ENCODE measurements at regions not wholly inside any gene's neighbourhood (a gene's known extent, or its start where the extent isn't known, plus 50 kb on each side); places are given as distances from the start of the nearest gene placed in this dataset.

DNA sequence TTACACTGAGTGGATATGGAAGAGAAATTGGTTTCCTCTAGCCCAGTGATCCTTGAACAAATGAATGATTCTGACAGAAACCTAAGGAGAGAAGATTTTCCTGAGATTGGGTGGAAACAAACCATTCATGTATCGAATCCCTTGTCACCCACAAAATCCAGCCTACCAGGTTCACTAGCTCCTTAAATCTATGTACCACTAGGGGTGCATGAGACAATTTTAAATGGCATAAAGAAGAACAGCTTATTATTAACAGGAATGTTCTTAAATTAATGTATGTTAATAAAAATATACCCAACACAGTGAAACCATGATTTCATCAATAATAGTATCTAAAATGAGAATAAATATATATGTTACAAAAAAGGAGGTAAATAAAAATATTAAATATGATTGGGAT is 118.4 kb upstream of the LNX1 start:
- TF ChIP-seq, protein P1, sequence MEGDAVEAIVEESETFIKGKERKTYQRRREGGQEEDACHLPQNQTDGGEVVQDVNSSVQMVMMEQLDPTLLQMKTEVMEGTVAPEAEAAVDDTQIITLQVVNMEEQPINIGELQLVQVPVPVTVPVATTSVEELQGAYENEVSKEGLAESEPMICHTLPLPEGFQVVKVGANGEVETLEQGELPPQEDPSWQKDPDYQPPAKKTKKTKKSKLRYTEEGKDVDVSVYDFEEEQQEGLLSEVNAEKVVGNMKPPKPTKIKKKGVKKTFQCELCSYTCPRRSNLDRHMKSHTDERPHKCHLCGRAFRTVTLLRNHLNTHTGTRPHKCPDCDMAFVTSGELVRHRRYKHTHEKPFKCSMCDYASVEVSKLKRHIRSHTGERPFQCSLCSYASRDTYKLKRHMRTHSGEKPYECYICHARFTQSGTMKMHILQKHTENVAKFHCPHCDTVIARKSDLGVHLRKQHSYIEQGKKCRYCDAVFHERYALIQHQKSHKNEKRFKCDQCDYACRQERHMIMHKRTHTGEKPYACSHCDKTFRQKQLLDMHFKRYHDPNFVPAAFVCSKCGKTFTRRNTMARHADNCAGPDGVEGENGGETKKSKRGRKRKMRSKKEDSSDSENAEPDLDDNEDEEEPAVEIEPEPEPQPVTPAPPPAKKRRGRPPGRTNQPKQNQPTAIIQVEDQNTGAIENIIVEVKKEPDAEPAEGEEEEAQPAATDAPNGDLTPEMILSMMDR (IDR thresholded peaks at IDR 0.05) = no peak
- TF ChIP-seq POLR2A (IDR thresholded peaks at IDR 0.05) = no peak

Data from lower leg skin (tissue), 3 donors.